ENCODE measurements at regions not wholly inside any gene's neighbourhood (a gene's known extent, or its start where the extent isn't known, plus 50 kb on each side); places are given as distances from the start of the nearest gene placed in this dataset.

DNA sequence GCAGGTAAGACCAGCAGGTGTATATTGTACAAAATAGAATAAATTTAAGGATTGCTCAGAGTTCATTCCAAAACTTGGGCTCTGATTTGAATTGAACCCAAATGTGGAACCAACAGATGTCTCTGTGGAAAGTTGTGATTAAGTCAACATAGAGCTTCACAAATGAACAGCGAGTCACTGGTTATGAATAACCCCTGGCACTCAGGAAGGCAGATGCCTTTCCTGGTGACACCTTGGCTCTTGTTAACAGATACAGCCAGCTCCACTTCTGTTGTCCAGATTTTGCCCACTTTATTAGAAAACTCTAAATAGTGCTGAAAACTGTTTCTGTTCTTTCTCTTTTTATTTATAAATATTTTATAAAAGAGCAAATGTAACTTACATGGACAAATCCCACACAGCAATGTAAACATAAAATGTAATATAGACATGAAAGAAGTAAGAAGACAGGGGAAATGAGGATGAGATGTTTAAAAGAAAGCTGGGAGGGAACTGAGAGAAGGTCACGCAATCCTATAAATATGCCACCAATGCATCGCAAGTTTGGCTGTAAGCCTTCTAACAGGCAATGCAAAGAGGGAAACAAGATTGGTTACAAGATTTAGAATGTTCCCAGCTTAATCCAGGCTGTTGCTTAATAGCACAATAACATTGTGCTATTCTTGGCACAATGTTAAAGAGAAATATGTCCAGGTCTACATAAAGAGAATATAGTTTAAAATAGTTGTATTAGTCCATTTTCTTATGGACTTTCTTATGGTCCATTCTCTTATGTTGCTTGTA, 495.5 kb downstream of the TAFA4 start:
- no CpG with 5 or more reads among the region's 3 CpGs for WGBS, 2 donors (ENCODE audit: extremely low coverage in 2 of 2, insufficient read length in 2 of 2, insufficient replicate concordance in 1 of 2)

DNA sequence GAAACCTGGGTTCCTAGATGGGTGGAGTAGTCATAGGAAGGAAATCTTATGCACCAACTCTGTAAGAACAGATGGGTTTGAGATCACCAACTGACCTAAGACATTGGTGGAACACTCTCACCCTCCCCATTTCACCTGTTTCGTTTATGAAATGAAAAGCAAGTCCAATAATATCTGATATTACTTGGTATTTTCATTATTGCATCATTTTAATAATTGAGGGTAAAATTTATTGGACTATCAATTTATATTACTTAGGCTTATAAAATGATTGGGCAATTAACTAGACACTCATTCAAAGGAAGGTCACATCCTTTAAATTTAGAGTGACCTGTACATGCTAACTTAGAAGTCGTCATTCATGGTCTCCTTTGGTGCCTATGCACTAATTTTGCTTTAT, 503.9 kb downstream of the TAFA4 start:
- Histone ChIP-seq H2AK5ac (ENCODE audit: low read depth, low read length) (no peak overlapping the region), H2BK12ac (ENCODE audit: low read length) (no peak overlapping the region), H3K4me3 (ENCODE audit: low read length in 2 of 2) (no peak overlapping the region), H3K4ac (ENCODE audit: low read length) (no peak overlapping the region), H2AFZ (ENCODE audit: low read length) (no peak overlapping the region), H3K36me3 (replicated peaks in 1 of 2; ENCODE audit: control insufficient read depth in 2 of 2, insufficient read depth in 2 of 2, low read length in 2 of 2) (no peaks in the 10 kb centered on the region), H3K23ac (ENCODE audit: low read depth, low read length, poor library complexity) (no peak overlapping the region), H3K9ac (ENCODE audit: low read depth, low read length, poor library complexity) (no peak overlapping the region), H3K4me1 (ENCODE audit: control insufficient read depth in 2 of 2, insufficient read depth in 1 of 2, low read depth in 1 of 2, low read length in 2 of 2) (no peaks in the 10 kb centered on the region), H2BK15ac (ENCODE audit: low read length) (no peak overlapping the region), H3K9me3 (replicated peaks in 1 of 2; ENCODE audit: control insufficient read depth in 2 of 2, insufficient read depth in 1 of 2, low read depth in 1 of 2, low read length in 2 of 2) (no peaks in the 10 kb centered on the region), H3K27ac (replicated peaks; ENCODE audit: low read length) (no peak overlapping the region), H4K8ac (ENCODE audit: low read depth, low read length) (no peak overlapping the region), H3K4me2 (ENCODE audit: insufficient read depth, low read length, poor library complexity, severe bottlenecking) (no peak overlapping the region), H2BK120ac (ENCODE audit: low read depth, low read length) (no peak overlapping the region), H3K27me3 (ENCODE audit: control insufficient read depth in 3 of 3, insufficient read depth in 3 of 3, low read depth in 1 of 3, low read length in 3 of 3) (no peaks in the 10 kb centered on the region), H3K18ac (ENCODE audit: low read length) (no peak overlapping the region), H2BK5ac (ENCODE audit: low read length) (no peak overlapping the region), H4K91ac (ENCODE audit: low read depth, low read length, poor library complexity) (no peak overlapping the region), H3K14ac (ENCODE audit: low read length) (no peak overlapping the region), H3K79me1 (ENCODE audit: low read depth, low read length) (no peaks in the 10 kb centered on the region)
- no peak for DNase-seq (ENCODE audit: low spot score)
- no CpG with 5 or more reads among the region's 2 CpGs for WGBS, 2 donors (ENCODE audit: extremely low coverage in 2 of 2, insufficient read length in 2 of 2, insufficient replicate concordance in 1 of 2)

More for the DNA sequence above, 495.5 kb downstream of the TAFA4 start:
- no peak overlapping the region for H2BK12ac ChIP-seq (ENCODE audit: low read length)
- H2AK5ac ChIP-seq (ENCODE audit: low read depth, low read length), result no peak overlapping the region
- H3K27ac ChIP-seq (replicated peaks; ENCODE audit: low read length), result no peak overlapping the region
- no peaks in the 10 kb centered on the region for H3K79me1 ChIP-seq (ENCODE audit: low read depth, low read length)
- H3K23ac ChIP-seq (ENCODE audit: low read depth, low read length, poor library complexity), result no peak overlapping the region
- no peak overlapping the region for H3K4me3 ChIP-seq (ENCODE audit: low read length in 2 of 2)
- H3K9ac ChIP-seq (ENCODE audit: low read depth, low read length, poor library complexity), result no peak overlapping the region
- H3K18ac ChIP-seq (ENCODE audit: low read length), result no peak overlapping the region
- H3K4me1 ChIP-seq (ENCODE audit: control insufficient read depth in 2 of 2, insufficient read depth in 1 of 2, low read depth in 1 of 2, low read length in 2 of 2), result no peaks in the 10 kb centered on the region
- no peak overlapping the region for H4K91ac ChIP-seq (ENCODE audit: low read depth, low read length, poor library complexity)
- no peak for DNase-seq (ENCODE audit: low spot score)
- no peak overlapping the region for H4K8ac ChIP-seq (ENCODE audit: low read depth, low read length)
- no peak overlapping the region for H2BK5ac ChIP-seq (ENCODE audit: low read length)
- H3K4ac ChIP-seq (ENCODE audit: low read length), result no peak overlapping the region
- H3K9me3 ChIP-seq (replicated peaks in 1 of 2; ENCODE audit: control insufficient read depth in 2 of 2, insufficient read depth in 1 of 2, low read depth in 1 of 2, low read length in 2 of 2), result peaks cover 0 to 4% of the 10 kb centered on the region in 2 donors
- H2AFZ ChIP-seq (ENCODE audit: low read length), result no peak overlapping the region
- no peaks in the 10 kb centered on the region for H3K36me3 ChIP-seq (replicated peaks in 1 of 2; ENCODE audit: control insufficient read depth in 2 of 2, insufficient read depth in 2 of 2, low read length in 2 of 2)
- H3K14ac ChIP-seq (ENCODE audit: low read length), result no peak overlapping the region
- no peak overlapping the region for H2BK120ac ChIP-seq (ENCODE audit: low read depth, low read length)
- H2BK15ac ChIP-seq (ENCODE audit: low read length), result no peak overlapping the region
- no peak overlapping the region for H3K4me2 ChIP-seq (ENCODE audit: insufficient read depth, low read length, poor library complexity, severe bottlenecking)
- H3K27me3 ChIP-seq (ENCODE audit: control insufficient read depth in 3 of 3, insufficient read depth in 3 of 3, low read depth in 1 of 3, low read length in 3 of 3), result no peaks in the 10 kb centered on the region

DNA sequence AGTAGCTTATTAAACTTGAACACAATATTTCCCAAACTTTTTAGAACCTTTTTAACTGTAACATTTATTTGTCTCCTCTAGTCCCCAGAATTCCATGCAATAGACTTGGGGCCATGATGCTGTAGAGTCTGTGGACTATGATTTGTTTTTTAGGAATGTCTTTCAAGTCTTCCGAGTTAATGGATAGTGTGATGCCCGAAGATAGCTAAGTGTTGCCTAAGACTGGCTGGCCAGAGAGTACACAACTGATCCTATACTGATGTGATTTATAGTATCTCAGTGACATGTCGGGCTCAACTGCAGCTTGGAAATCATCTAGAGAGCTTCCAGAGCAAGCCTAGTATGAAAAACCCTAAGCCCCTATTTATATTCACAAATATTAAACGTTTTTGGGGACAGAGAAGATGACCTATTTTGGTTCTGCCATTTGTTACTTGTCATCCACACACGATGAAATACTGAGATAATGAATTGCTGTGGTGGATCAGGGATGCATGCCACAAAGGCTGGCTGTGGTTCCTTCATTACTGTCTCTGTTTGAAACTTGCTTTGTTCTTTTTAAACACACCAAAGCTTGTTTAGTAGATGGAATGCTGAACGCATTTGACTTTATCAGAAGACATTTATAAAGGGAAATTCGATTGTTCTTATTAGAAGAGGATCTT, 507.4 kb downstream of the TAFA4 start:
- Histone ChIP-seq H2AFZ (ENCODE audit: low read length) (no peak overlapping the region), H3K4me3 (ENCODE audit: low read length in 2 of 2) (no peak overlapping the region), H3K4me1 (ENCODE audit: control insufficient read depth in 2 of 2, insufficient read depth in 1 of 2, low read depth in 1 of 2, low read length in 2 of 2) (no peaks in the 10 kb centered on the region), H3K4me2 (ENCODE audit: insufficient read depth, low read length, poor library complexity, severe bottlenecking) (no peak overlapping the region), H4K8ac (ENCODE audit: low read depth, low read length) (no peak overlapping the region), H3K23ac (ENCODE audit: low read depth, low read length, poor library complexity) (no peak overlapping the region), H2BK15ac (ENCODE audit: low read length) (no peak overlapping the region), H3K27me3 (ENCODE audit: control insufficient read depth in 3 of 3, insufficient read depth in 3 of 3, low read depth in 1 of 3, low read length in 3 of 3) (no peaks in the 10 kb centered on the region), H2AK5ac (ENCODE audit: low read depth, low read length) (no peak overlapping the region), H3K9ac (ENCODE audit: low read depth, low read length, poor library complexity) (no peak overlapping the region), H3K4ac (ENCODE audit: low read length) (no peak overlapping the region), H2BK5ac (ENCODE audit: low read length) (no peak overlapping the region), H3K36me3 (replicated peaks in 1 of 2; ENCODE audit: control insufficient read depth in 2 of 2, insufficient read depth in 2 of 2, low read length in 2 of 2) (no peaks in the 10 kb centered on the region), H3K18ac (ENCODE audit: low read length) (no peak overlapping the region), H2BK120ac (ENCODE audit: low read depth, low read length) (no peak overlapping the region), H2BK12ac (ENCODE audit: low read length) (no peak overlapping the region), H4K91ac (ENCODE audit: low read depth, low read length, poor library complexity) (no peak overlapping the region), H3K14ac (ENCODE audit: low read length) (no peak overlapping the region), H3K79me1 (ENCODE audit: low read depth, low read length) (no peaks in the 10 kb centered on the region), H3K27ac (replicated peaks; ENCODE audit: low read length) (no peak overlapping the region), H3K9me3 (replicated peaks in 1 of 2; ENCODE audit: control insufficient read depth in 2 of 2, insufficient read depth in 1 of 2, low read depth in 1 of 2, low read length in 2 of 2) (no peaks in the 10 kb centered on the region)
- no peak for DNase-seq (ENCODE audit: low spot score)
- WGBS, 2 donors (ENCODE audit: extremely low coverage in 2 of 2, insufficient read length in 2 of 2, insufficient replicate concordance in 1 of 2), result no CpG with 5 or more reads among the region's 7 CpGs

DNA sequence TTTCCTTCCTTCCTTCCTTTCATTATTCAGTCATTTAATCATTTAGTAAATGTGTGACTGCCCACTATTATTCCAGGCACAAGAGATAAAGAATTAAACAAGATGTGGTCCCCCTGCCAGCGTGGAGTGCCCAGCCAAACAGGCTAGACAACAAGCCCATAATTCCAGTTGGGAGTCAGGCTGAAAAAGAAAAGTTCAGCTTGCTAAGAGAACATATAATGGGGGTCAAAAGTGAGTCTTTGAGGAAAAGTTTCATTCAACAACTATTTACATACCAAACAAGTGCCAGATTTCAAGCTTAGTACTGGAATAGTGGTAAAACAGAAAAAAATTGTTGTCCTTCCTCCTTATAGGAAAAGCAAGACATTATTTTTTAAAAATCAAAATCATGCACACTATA, 523.7 kb downstream of the TAFA4 start:
- Histone ChIP-seq H2BK5ac (ENCODE audit: low read length) (no peak overlapping the region), H3K23ac (ENCODE audit: low read depth, low read length, poor library complexity) (no peak overlapping the region), H3K4me1 (ENCODE audit: control insufficient read depth in 2 of 2, insufficient read depth in 1 of 2, low read depth in 1 of 2, low read length in 2 of 2) (no peaks in the 10 kb centered on the region), H4K91ac (ENCODE audit: low read depth, low read length, poor library complexity) (no peak overlapping the region), H3K18ac (ENCODE audit: low read length) (no peak overlapping the region), H3K4me3 (ENCODE audit: low read length in 2 of 2) (no peak overlapping the region), H2AK5ac (ENCODE audit: low read depth, low read length) (no peak overlapping the region), H2BK120ac (ENCODE audit: low read depth, low read length) (no peak overlapping the region), H4K8ac (ENCODE audit: low read depth, low read length) (no peak overlapping the region), H3K36me3 (replicated peaks in 1 of 2; ENCODE audit: control insufficient read depth in 2 of 2, insufficient read depth in 2 of 2, low read length in 2 of 2) (no peaks in the 10 kb centered on the region), H2AFZ (ENCODE audit: low read length) (no peak overlapping the region), H3K4ac (ENCODE audit: low read length) (no peak overlapping the region), H2BK12ac (ENCODE audit: low read length) (no peak overlapping the region), H3K9me3 (replicated peaks in 1 of 2; ENCODE audit: control insufficient read depth in 2 of 2, insufficient read depth in 1 of 2, low read depth in 1 of 2, low read length in 2 of 2) (no peaks in the 10 kb centered on the region), H3K4me2 (ENCODE audit: insufficient read depth, low read length, poor library complexity, severe bottlenecking) (no peak overlapping the region), H2BK15ac (ENCODE audit: low read length) (no peak overlapping the region), H3K14ac (ENCODE audit: low read length) (no peak overlapping the region), H3K27me3 (ENCODE audit: control insufficient read depth in 3 of 3, insufficient read depth in 3 of 3, low read depth in 1 of 3, low read length in 3 of 3) (no peaks in the 10 kb centered on the region), H3K79me1 (ENCODE audit: low read depth, low read length) (no peaks in the 10 kb centered on the region), H3K27ac (replicated peaks; ENCODE audit: low read length) (no peak overlapping the region), H3K9ac (ENCODE audit: low read depth, low read length, poor library complexity) (no peak overlapping the region)
- WGBS, 2 donors (ENCODE audit: extremely low coverage in 2 of 2, insufficient read length in 2 of 2, insufficient replicate concordance in 1 of 2), result no CpG with 5 or more reads among the region's 1 CpG
- no peak for DNase-seq (ENCODE audit: low spot score)

All from neuronal stem cell (in vitro differentiated cells).